ENCODE measurements at regions not wholly inside any gene's neighbourhood (a gene's known extent, or its start where the extent isn't known, plus 50 kb on each side); places are given as distances from the start of the nearest gene placed in this dataset.

DNA sequence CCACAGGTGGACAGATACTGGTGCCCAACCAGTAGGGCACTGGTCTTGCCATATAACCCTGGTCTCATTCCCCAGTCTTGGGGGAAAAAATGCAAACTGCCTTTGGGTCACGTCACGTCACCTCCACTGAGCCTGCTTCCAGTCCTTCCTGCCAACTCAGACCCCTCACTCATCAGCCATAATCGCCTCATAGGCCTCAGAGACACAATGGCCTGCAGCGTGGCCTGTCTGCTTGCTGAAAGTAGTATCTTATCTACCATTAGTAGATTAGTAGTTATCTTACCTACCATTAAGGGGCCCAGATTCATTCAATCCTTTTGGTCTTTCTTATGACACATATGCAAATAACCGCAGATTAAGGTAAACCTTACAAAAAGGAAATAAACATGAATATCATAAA, 93.8 kb downstream of the FAM174B start:
- TF ChIP-seq, protein P1, sequence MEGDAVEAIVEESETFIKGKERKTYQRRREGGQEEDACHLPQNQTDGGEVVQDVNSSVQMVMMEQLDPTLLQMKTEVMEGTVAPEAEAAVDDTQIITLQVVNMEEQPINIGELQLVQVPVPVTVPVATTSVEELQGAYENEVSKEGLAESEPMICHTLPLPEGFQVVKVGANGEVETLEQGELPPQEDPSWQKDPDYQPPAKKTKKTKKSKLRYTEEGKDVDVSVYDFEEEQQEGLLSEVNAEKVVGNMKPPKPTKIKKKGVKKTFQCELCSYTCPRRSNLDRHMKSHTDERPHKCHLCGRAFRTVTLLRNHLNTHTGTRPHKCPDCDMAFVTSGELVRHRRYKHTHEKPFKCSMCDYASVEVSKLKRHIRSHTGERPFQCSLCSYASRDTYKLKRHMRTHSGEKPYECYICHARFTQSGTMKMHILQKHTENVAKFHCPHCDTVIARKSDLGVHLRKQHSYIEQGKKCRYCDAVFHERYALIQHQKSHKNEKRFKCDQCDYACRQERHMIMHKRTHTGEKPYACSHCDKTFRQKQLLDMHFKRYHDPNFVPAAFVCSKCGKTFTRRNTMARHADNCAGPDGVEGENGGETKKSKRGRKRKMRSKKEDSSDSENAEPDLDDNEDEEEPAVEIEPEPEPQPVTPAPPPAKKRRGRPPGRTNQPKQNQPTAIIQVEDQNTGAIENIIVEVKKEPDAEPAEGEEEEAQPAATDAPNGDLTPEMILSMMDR (IDR thresholded peaks at IDR 0.05), result no peak
- no peak for TF ChIP-seq POLR2A (IDR thresholded peaks at IDR 0.05)

Measured in body of pancreas (tissue), 4 donors.